ENCODE measurements at regions not wholly inside any gene's neighbourhood (a gene's known extent, or its start where the extent isn't known, plus 50 kb on each side); places are given as distances from the start of the nearest gene placed in this dataset.

GRCh38 chr5:60136841-60137240, 243.3 kb upstream of the PDE4D start:
- Histone ChIP-seq H3K27me3 (no peaks in the 10 kb centered on the region), H3K4me1 (no peaks in the 10 kb centered on the region), H3K27ac (no peak overlapping the region), H3K9me3 (no peaks in the 10 kb centered on the region), H3K4me3 (no peak overlapping the region), H3K36me3 (no peaks in the 10 kb centered on the region)
- no peak for DNase-seq
- WGBS, 5 donors = 0 to 93% (median 0%) methylated on average over 1 of the region's 1 CpG
- TF ChIP-seq CTCF (IDR thresholded peaks at IDR 0.05) (no peak), POLR2A (IDR thresholded peaks at IDR 0.05) (no peak), EP300 (IDR thresholded peaks at IDR 0.05) (no peak), POLR2AphosphoS5 (IDR thresholded peaks at IDR 0.05) (no peak)
- intact Hi-C loops (cut with DNase I; ENCODE audit: low total_unique reads) = no loop called here

- no peaks in the 10 kb centered on the region for H3K9me3 ChIP-seq
- no peak for TF ChIP-seq CTCF (IDR thresholded peaks at IDR 0.05)
- TF ChIP-seq POLR2A (IDR thresholded peaks at IDR 0.05) = no peak
- no peak for TF ChIP-seq POLR2AphosphoS5 (IDR thresholded peaks at IDR 0.05)
- TF ChIP-seq EP300 (IDR thresholded peaks at IDR 0.05) = no peak
- intact Hi-C loops (cut with DNase I; ENCODE audit: low total_unique reads) = no loop called here
- no peaks in the 10 kb centered on the region for H3K27me3 ChIP-seq
- no peak overlapping the region for H3K4me3 ChIP-seq
- WGBS, 5 donors = 96 to 100% (median 98%) methylated on average over 1 of the region's 1 CpG
- DNase-seq = no peak
- no peaks in the 10 kb centered on the region for H3K36me3 ChIP-seq
- H3K27ac ChIP-seq = no peak overlapping the region
- H3K4me1 ChIP-seq = no peaks in the 10 kb centered on the region
Measured at GRCh38 chr5:60131504-60131903, 238.0 kb upstream of the PDE4D start.

GRCh38 chr5:60125636-60126035, 232.1 kb upstream of the PDE4D start:
- Histone ChIP-seq H3K4me3 (no peak overlapping the region), H3K27me3 (no peaks in the 10 kb centered on the region), H3K36me3 (no peaks in the 10 kb centered on the region), H3K9me3 (no peaks in the 10 kb centered on the region), H3K27ac (no peak overlapping the region), H3K4me1 (no peaks in the 10 kb centered on the region)
- DNase-seq = no peak
- WGBS, 5 donors = 89 to 97% (median 94%) methylated on average over 2 of the region's 2 CpGs
- TF ChIP-seq POLR2A (IDR thresholded peaks at IDR 0.05) (no peak), EP300 (IDR thresholded peaks at IDR 0.05) (no peak), POLR2AphosphoS5 (IDR thresholded peaks at IDR 0.05) (no peak), CTCF (IDR thresholded peaks at IDR 0.05) (no peak)
- intact Hi-C loops (cut with DNase I; ENCODE audit: low total_unique reads) = no loop called here

GRCh38 chr5:60102961-60103693, 209.6 kb upstream of the PDE4D start:
- H3K4me1 ChIP-seq = no peaks in the 10 kb centered on the region
- H3K9me3 ChIP-seq = no peaks in the 10 kb centered on the region
- H3K4me3 ChIP-seq = no peak overlapping the region
- DNase-seq = no peak
- no peaks in the 10 kb centered on the region for H3K36me3 ChIP-seq
- TF ChIP-seq EP300 (IDR thresholded peaks at IDR 0.05) = no peak
- TF ChIP-seq POLR2A (IDR thresholded peaks at IDR 0.05) = no peak
- no peak for TF ChIP-seq POLR2AphosphoS5 (IDR thresholded peaks at IDR 0.05)
- TF ChIP-seq CTCF (IDR thresholded peaks at IDR 0.05) = no peak
- H3K27ac ChIP-seq = no peak overlapping the region
- 81 to 89% (median 86%) methylated on average over 4 of the region's 4 CpGs for WGBS, 5 donors
- intact Hi-C loops (cut with DNase I; ENCODE audit: low total_unique reads) = no loop called here
- H3K27me3 ChIP-seq = no peaks in the 10 kb centered on the region
